ENCODE measurements at regions not wholly inside any gene's neighbourhood (a gene's known extent, or its start where the extent isn't known, plus 50 kb on each side); places are given as distances from the start of the nearest gene placed in this dataset.

DNA sequence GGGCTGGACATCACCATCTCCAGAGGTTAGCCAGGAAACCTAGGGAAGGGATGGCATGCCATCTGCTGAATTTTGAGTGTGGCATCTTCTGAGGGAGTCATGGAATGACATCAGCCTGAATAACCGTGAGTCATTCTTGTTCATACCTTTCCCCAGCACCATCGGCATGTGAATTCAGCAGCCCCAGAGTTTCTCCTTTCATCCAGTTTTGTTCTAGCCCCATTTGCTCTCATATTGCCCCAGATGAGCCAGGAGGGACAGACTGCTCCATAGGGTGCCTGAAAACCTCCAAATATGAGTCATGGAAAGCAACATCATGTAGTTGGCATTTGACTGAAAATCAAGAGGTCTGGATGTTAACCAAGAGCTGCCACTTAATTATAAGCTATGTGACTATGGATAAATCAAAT, 219.2 kb upstream of the SGK1 start:
- no peaks in the 10 kb centered on the region for H3K4me1 ChIP-seq (ENCODE audit: control insufficient read depth, extremely low read depth, insufficient read depth, low read length)
- H2AFZ ChIP-seq (ENCODE audit: low read length), result no peak overlapping the region
- H4K20me1 ChIP-seq (ENCODE audit: control insufficient read depth, extremely low read depth, insufficient read depth, low read length), result no peaks in the 10 kb centered on the region
- H3K36me3 ChIP-seq (ENCODE audit: control insufficient read depth, insufficient read depth, low read length), result no peaks in the 10 kb centered on the region
- H3K9me3 ChIP-seq (ENCODE audit: control insufficient read depth, insufficient read depth, low read depth, low read length), result no peaks in the 10 kb centered on the region
- H3K4me2 ChIP-seq (ENCODE audit: extremely low read depth, insufficient read depth, low read length), result no peak overlapping the region
- no peak overlapping the region for H3K27ac ChIP-seq (ENCODE audit: insufficient read depth, low read length)
- TF ChIP-seq, protein P1, sequence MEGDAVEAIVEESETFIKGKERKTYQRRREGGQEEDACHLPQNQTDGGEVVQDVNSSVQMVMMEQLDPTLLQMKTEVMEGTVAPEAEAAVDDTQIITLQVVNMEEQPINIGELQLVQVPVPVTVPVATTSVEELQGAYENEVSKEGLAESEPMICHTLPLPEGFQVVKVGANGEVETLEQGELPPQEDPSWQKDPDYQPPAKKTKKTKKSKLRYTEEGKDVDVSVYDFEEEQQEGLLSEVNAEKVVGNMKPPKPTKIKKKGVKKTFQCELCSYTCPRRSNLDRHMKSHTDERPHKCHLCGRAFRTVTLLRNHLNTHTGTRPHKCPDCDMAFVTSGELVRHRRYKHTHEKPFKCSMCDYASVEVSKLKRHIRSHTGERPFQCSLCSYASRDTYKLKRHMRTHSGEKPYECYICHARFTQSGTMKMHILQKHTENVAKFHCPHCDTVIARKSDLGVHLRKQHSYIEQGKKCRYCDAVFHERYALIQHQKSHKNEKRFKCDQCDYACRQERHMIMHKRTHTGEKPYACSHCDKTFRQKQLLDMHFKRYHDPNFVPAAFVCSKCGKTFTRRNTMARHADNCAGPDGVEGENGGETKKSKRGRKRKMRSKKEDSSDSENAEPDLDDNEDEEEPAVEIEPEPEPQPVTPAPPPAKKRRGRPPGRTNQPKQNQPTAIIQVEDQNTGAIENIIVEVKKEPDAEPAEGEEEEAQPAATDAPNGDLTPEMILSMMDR (conservative IDR thresholded peaks at IDR 0.05 in 1 of 2, IDR thresholded peaks at IDR 0.05 in 1 of 2; ENCODE audit: low read depth in 1 of 2, low read length in 2 of 2), result no peak
- no peak for TF ChIP-seq EZH2 (IDR thresholded peaks at IDR 0.05; ENCODE audit: low read length, missing control alignments)
- H3K4me3 ChIP-seq (replicated peaks in 1 of 4; ENCODE audit: control extremely low read depth in 1 of 4, insufficient read depth in 1 of 4, low read depth in 3 of 4, low read length in 4 of 4), result no peak overlapping the region
- no peaks in the 10 kb centered on the region for H3K79me2 ChIP-seq (ENCODE audit: control insufficient read depth, insufficient read depth, low read length)
- H3K9ac ChIP-seq (ENCODE audit: insufficient read depth, low read length), result no peak overlapping the region
- DNase-seq (ENCODE audit: low read depth in 2 of 2), result peak; percentile 73 to 95
- no peaks in the 10 kb centered on the region for H3K27me3 ChIP-seq (ENCODE audit: control insufficient read depth, insufficient read depth, low read length)

DNA sequence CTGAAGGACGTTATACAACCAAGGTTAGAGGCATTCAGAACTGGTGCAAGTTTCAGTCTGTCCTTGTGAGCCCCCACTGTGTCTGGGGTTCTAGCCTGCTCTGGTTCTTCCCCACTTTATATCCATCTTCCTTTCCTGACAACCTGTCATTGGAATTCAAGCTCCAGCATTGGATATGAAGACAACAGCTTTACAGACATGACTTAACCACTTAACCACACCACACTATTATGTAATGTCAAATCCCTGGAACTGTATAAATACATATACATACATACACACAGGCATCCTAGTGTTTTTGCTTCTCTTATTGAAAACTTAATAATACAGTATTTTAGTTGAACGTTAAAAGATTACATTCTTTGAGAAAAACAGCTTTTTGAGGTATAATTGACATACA, 217.9 kb upstream of the SGK1 start:
- Histone ChIP-seq H3K27me3 (ENCODE audit: control insufficient read depth, insufficient read depth, low read length) (no peaks in the 10 kb centered on the region), H2AFZ (ENCODE audit: low read length) (no peak overlapping the region), H3K9me3 (ENCODE audit: control insufficient read depth, insufficient read depth, low read depth, low read length) (no peaks in the 10 kb centered on the region), H3K9ac (ENCODE audit: insufficient read depth, low read length) (no peak overlapping the region), H3K27ac (ENCODE audit: insufficient read depth, low read length) (no peak overlapping the region), H3K4me1 (ENCODE audit: control insufficient read depth, extremely low read depth, insufficient read depth, low read length) (no peaks in the 10 kb centered on the region), H3K4me3 (replicated peaks in 1 of 4; ENCODE audit: control extremely low read depth in 1 of 4, insufficient read depth in 1 of 4, low read depth in 3 of 4, low read length in 4 of 4) (no peak overlapping the region), H3K79me2 (ENCODE audit: control insufficient read depth, insufficient read depth, low read length) (no peaks in the 10 kb centered on the region), H4K20me1 (ENCODE audit: control insufficient read depth, extremely low read depth, insufficient read depth, low read length) (no peaks in the 10 kb centered on the region), H3K36me3 (ENCODE audit: control insufficient read depth, insufficient read depth, low read length) (no peaks in the 10 kb centered on the region), H3K4me2 (ENCODE audit: extremely low read depth, insufficient read depth, low read length) (no peak overlapping the region)
- peak in 1 of 2 donors; percentile 28 for DNase-seq (ENCODE audit: low read depth in 2 of 2)
- TF ChIP-seq, protein P1 (conservative IDR thresholded peaks at IDR 0.05 in 1 of 2, IDR thresholded peaks at IDR 0.05 in 1 of 2; ENCODE audit: low read depth in 1 of 2, low read length in 2 of 2), result no peak
- no peak for TF ChIP-seq EZH2 (IDR thresholded peaks at IDR 0.05; ENCODE audit: low read length, missing control alignments)

- no peak overlapping the region for H3K27ac ChIP-seq (ENCODE audit: insufficient read depth, low read length)
Measured at GRCh38 chr6:134534708-134535149, 216.8 kb upstream of the SGK1 start.

More at GRCh38 chr6:134534708-134535149, 216.8 kb upstream of the SGK1 start:
- TF ChIP-seq EZH2 (IDR thresholded peaks at IDR 0.05; ENCODE audit: low read length, missing control alignments), result no peak
- TF ChIP-seq, protein P1 (conservative IDR thresholded peaks at IDR 0.05 in 1 of 2, IDR thresholded peaks at IDR 0.05 in 1 of 2; ENCODE audit: low read depth in 1 of 2, low read length in 2 of 2), result no peak
- Histone ChIP-seq H3K4me3 (replicated peaks in 1 of 4; ENCODE audit: control extremely low read depth in 1 of 4, insufficient read depth in 1 of 4, low read depth in 3 of 4, low read length in 4 of 4) (no peak overlapping the region), H3K4me1 (ENCODE audit: control insufficient read depth, extremely low read depth, insufficient read depth, low read length) (no peaks in the 10 kb centered on the region), H2AFZ (ENCODE audit: low read length) (no peak overlapping the region), H3K9me3 (ENCODE audit: control insufficient read depth, insufficient read depth, low read depth, low read length) (no peaks in the 10 kb centered on the region), H3K79me2 (ENCODE audit: control insufficient read depth, insufficient read depth, low read length) (no peaks in the 10 kb centered on the region), H3K9ac (ENCODE audit: insufficient read depth, low read length) (no peak overlapping the region), H3K27me3 (ENCODE audit: control insufficient read depth, insufficient read depth, low read length) (no peaks in the 10 kb centered on the region), H3K4me2 (ENCODE audit: extremely low read depth, insufficient read depth, low read length) (no peak overlapping the region), H3K36me3 (ENCODE audit: control insufficient read depth, insufficient read depth, low read length) (no peaks in the 10 kb centered on the region), H4K20me1 (ENCODE audit: control insufficient read depth, extremely low read depth, insufficient read depth, low read length) (no peaks in the 10 kb centered on the region)
- peak in 1 of 2 donors; percentile 77 for DNase-seq (ENCODE audit: low read depth in 2 of 2)
